A673 (cell line): ENCODE measurements at regions not wholly inside any gene's neighbourhood (a gene's known extent, or its start where the extent isn't known, plus 50 kb on each side); places are given as distances from the start of the nearest gene placed in this dataset.

ENCODE experiments used
- BruUV-seq: library from RNA; stranded (reverse); fragments of 400-500 nt; replicated peaks from 2 replicates; lab custom pipeline; 2021; lab: Mats Ljungman, UMichigan
- CTCF ChIA-PET: fragments of 300-600 bp; sonication (Branson Sonifier 250); formaldehyde crosslinking; loops from one replicate; lab custom pipeline; 2022; ENCODE audit warnings: antibody characterized with exemption; lab: Charles Lee
- POLR2A ChIA-PET: fragments of 300-600 bp; sonication (Branson Sonifier 250); formaldehyde crosslinking; loops from one replicate; lab custom pipeline; 2022; ENCODE audit warnings: antibody characterized with exemption; ENCODE audit not compliant: low non-redundant PET; lab: Charles Lee
- DNase-seq: peaks from one replicate; pipeline ENCODE4 v3.0.0-alpha.2; 2015; ENCODE audit warnings: low spot score
- H3K27ac ChIP-seq: fragments of 200-600 bp; sonication (generic); 2 replicates; pipeline ENCODE4 v1.5.1; 2016; ENCODE audit warnings: mixed run types, low read depth, mild to moderate bottlenecking, mixed read lengths, antibody characterized with exemption, low read length; ENCODE audit not compliant: poor library complexity, severe bottlenecking
- H3K27me3 ChIP-seq: fragments of 200-600 bp; sonication (generic); replicated peaks from 2 replicates; pipeline ENCODE4 v1.6.1; 2017; ENCODE audit warnings: mixed run types, low read depth, mild to moderate bottlenecking, mixed read lengths, antibody characterized with exemption, low read length; ENCODE audit not compliant: insufficient read depth, poor library complexity
- H3K36me3 ChIP-seq: fragments of 200-600 bp; sonication (generic); 2 replicates; pipeline ENCODE4 v1.6.1; 2016; ENCODE audit warnings: mixed run types, mild to moderate bottlenecking, mixed read lengths, antibody characterized with exemption, low read length; ENCODE audit not compliant: insufficient read depth, poor library complexity, severe bottlenecking
- H3K4me1 ChIP-seq: fragments of 200-600 bp; sonication (generic); 2 replicates; pipeline ENCODE4 v1.6.1; 2017; ENCODE audit warnings: mixed run types, mild to moderate bottlenecking, mixed read lengths, antibody characterized with exemption, low read length; ENCODE audit not compliant: insufficient read depth, poor library complexity, severe bottlenecking
- H3K4me3 ChIP-seq: fragments of 200-600 bp; sonication (generic); 2 replicates; pipeline ENCODE4 v1.5.1; 2016; ENCODE audit warnings: low read depth, mixed run types, mild to moderate bottlenecking, mixed read lengths, low read length; ENCODE audit not compliant: poor library complexity, severe bottlenecking
- H3K9me3 ChIP-seq: fragments of 200-600 bp; sonication (generic); 2 replicates; pipeline ENCODE4 v1.6.1; 2016; ENCODE audit warnings: mixed run types, low read depth, mild to moderate bottlenecking, mixed read lengths, antibody characterized with exemption, low read length; ENCODE audit not compliant: poor library complexity, severe bottlenecking
- CTCF ChIP-seq: fragments of 300-800, 200-600 bp; sonication (generic); conservative IDR thresholded peaks from 2 replicates; pipeline ENCODE4 v1.5.1; 2017; ENCODE audit warnings: low read depth, mild to moderate bottlenecking, antibody characterized with exemption, low read length, moderate library complexity, mixed read lengths
- EZH2 ChIP-seq: fragments of 200-600 bp; sonication (generic); IDR thresholded peaks from 2 replicates; pipeline ENCODE4 v1.6.1; 2017; ENCODE audit warnings: borderline replicate concordance, low read depth, mild to moderate bottlenecking, mixed read lengths, antibody characterized with exemption, low read length; ENCODE audit not compliant: poor library complexity, severe bottlenecking
- intact Hi-C: fragments of 100-400 bp; cut with micrococcal nuclease; formaldehyde crosslinking; loops from one replicate; pipeline ENCODE4 v1.10.0; 2022; ENCODE audit not compliant: unreplicated experiment

DNA sequence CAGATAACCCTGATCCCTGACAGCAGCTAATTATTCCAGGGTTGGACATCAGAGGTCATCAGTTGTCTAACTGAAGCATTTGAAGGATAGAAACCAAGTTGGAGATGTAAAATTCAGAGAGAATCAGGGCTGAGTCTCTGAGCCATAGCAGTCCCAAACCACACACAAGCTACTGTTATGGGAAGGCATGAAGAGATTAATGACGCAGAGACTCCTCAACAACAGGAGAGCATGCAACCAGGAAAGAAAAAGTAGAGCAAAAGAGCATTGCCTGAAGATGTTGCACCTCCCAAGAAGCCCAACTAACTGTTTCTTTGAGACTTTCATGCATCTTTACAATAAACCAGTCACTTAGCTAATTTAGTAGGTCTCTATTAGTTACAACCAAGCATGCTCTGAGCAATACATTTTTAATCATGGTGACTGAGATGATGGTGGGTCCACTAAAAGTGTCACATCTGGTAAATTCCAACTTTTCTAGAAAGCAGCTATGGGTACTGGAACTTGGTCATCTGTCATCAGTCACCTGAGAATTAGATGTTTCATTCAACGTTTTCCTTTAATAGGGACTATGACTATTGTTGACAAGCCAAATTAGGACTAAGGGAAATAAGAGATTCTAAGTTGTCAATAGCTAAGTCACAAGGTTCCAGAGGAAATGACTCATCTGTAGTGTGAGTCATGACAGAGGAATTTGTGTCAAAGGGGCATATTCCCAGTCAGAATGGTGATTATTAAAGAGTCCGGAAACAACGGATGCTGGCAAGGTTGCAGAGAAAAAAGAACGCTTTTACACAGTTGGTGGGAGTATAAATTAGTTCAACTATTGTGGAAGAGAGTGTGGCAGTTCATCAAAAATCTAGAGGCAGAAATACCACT, 239.8 kb downstream of the CHD9NB start:
- TF ChIP-seq EZH2 (no peak), CTCF (no peak)
- BruUV-seq = no TSS peak
- DNase-seq = peak; percentile 97
- Histone ChIP-seq H3K4me3 (no peak overlapping the region), H3K9me3 (no peaks in the 10 kb centered on the region), H3K4me1 (peaks cover 18% of the 10 kb centered on the region), H3K27me3 (no peaks in the 10 kb centered on the region), H3K27ac (peak overlapping the region; percentile 57), H3K36me3 (no peaks in the 10 kb centered on the region)
- intact Hi-C loops = loop anchor here (2.0 kb wide), 1 partner anchor 362 kb away; no protein-coding TSS in a partner anchor
- CTCF ChIA-PET = interaction anchor here (0.5 kb wide), 1 partner anchor 699 kb away, joined by 3 read pairs; no protein-coding TSS in a partner anchor
- POLR2A ChIA-PET = no interaction called here

DNA sequence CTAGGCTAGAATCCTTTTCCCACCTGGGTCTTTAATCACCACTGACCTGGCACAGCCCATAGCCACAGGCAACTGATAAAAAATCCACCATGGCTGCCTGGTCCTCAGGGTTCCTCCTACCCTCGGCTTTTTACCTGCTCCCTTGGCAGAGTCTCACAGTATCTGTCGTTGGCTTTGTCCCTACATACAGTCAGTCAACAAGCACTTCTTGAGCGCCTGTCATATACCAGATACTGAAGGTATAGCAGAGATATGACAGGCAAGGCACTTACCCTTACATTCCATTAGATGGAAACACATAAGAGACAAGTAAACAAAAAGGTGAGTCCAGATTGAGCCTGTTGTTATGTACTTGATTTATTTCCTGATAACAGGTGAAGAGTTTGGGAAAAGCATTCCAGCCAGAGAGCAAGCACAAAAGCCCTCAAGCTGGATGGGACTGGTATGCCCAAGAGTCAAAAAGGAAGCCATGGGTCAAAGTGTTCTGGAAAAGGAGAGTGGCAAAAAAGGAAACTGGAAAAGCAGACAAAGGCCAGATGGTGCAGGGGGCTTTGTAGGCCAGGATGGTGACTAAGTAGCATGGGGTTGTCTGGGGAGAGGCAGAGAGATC, 247.0 kb downstream of the CHD9NB start:
- POLR2A ChIA-PET = no interaction called here
- no peak for DNase-seq
- no peak overlapping the region for H3K27ac ChIP-seq
- H3K36me3 ChIP-seq = no peaks in the 10 kb centered on the region
- TF ChIP-seq EZH2 (no peak), CTCF (no peak)
- H3K9me3 ChIP-seq = no peaks in the 10 kb centered on the region
- intact Hi-C loops = no loop called here
- no peaks in the 10 kb centered on the region for H3K4me1 ChIP-seq
- H3K27me3 ChIP-seq = no peaks in the 10 kb centered on the region
- no peak overlapping the region for H3K4me3 ChIP-seq
- CTCF ChIA-PET = no interaction called here
- BruUV-seq = no TSS peak

DNA sequence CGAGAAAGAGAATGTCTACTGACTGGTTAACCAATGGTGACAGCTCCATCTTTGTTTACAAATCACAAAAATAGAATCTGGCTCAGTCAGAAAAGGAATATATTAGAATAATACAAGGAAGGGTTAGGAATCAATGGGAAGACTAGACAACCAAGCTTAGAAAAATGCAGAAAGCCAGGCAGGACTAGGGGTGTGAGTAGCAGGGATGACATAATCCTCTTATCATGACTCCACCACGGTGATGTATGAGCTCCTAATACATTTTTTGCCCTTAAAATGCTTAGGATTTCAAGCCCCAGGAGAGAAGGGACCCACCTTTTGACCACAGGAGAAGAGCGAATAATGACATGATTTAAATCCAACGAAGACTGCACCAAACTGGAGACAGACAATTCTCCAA, 252.3 kb downstream of the CHD9NB start:
- no peak for DNase-seq
- no peaks in the 10 kb centered on the region for H3K27me3 ChIP-seq
- CTCF ChIA-PET = no interaction called here
- intact Hi-C loops = no loop called here
- H3K27ac ChIP-seq = no peak overlapping the region
- H3K4me1 ChIP-seq = no peaks in the 10 kb centered on the region
- POLR2A ChIA-PET = no interaction called here
- no peak overlapping the region for H3K4me3 ChIP-seq
- no peak for TF ChIP-seq CTCF
- TF ChIP-seq EZH2 = no peak
- no peaks in the 10 kb centered on the region for H3K9me3 ChIP-seq
- no TSS peak for BruUV-seq
- H3K36me3 ChIP-seq = no peaks in the 10 kb centered on the region
